ENCODE measurements at regions not wholly inside any gene's neighbourhood (a gene's known extent, or its start where the extent isn't known, plus 50 kb on each side); places are given as distances from the start of the nearest gene placed in this dataset.
"Not testable (repeated sequence)": the region's sequence is repeated elsewhere in the genome, so short reads cannot be mapped to it uniquely, and the experiment has no call there.

- Mint-ChIP-seq H3K4me3 (no peak overlapping the region), H3K27ac (no peak overlapping the region)
- CTCF ChIA-PET: interaction anchor here (1.2 to 1.3 kb wide), 2 partner anchors 14 to 34 kb away, joined by 3 read pairs; no protein-coding TSS in a partner anchor
Observed at GRCh38 chr3:177352424-177352823, 155.1 kb upstream of the TBL1XR1 start.

GRCh38 chr3:177353140-177353539 is 155.9 kb upstream of the TBL1XR1 start:
- no peaks in the 10 kb centered on the region for H3K9me3 Mint-ChIP-seq (ENCODE audit: insufficient read depth)
- H3K27ac Mint-ChIP-seq: no peak overlapping the region
- ChIA-PET POLR2A (no interaction called here), CTCF (interaction anchor here (1.2 to 1.3 kb wide), 2 partner anchors 15 to 33 kb away, joined by 3 read pairs; no protein-coding TSS in a partner anchor)
- H3K27me3 Mint-ChIP-seq (ENCODE audit: low read depth): no peaks in the 10 kb centered on the region
- peaks cover 25% of the 10 kb centered on the region for H3K4me1 Mint-ChIP-seq (ENCODE audit: low read depth)
- H3K4me3 Mint-ChIP-seq: no peak overlapping the region
- no peaks in the 10 kb centered on the region for H3K36me3 Mint-ChIP-seq (ENCODE audit: low read depth)
- ATAC-seq (no peak), DNase-seq (no peak)

More at GRCh38 chr3:177352424-177352823, 155.1 kb upstream of the TBL1XR1 start:
- POLR2A ChIA-PET: no interaction called here
- H3K9me3 Mint-ChIP-seq (ENCODE audit: insufficient read depth): no peaks in the 10 kb centered on the region
- H3K4me1 Mint-ChIP-seq (ENCODE audit: low read depth): peaks cover 23% of the 10 kb centered on the region
- DNase-seq: no peak
- no peaks in the 10 kb centered on the region for H3K36me3 Mint-ChIP-seq (ENCODE audit: low read depth)
- no peak for ATAC-seq
- no peaks in the 10 kb centered on the region for H3K27me3 Mint-ChIP-seq (ENCODE audit: low read depth)

GRCh38 chr3:177353879-177354278 is 156.6 kb upstream of the TBL1XR1 start:
- H3K4me1 Mint-ChIP-seq (ENCODE audit: low read depth): peaks cover 32% of the 10 kb centered on the region
- CTCF ChIA-PET; ATAC-seq; H3K4me3 Mint-ChIP-seq; DNase-seq; H3K27me3 Mint-ChIP-seq (ENCODE audit: low read depth); H3K27ac Mint-ChIP-seq; POLR2A ChIA-PET; H3K9me3 Mint-ChIP-seq (ENCODE audit: insufficient read depth); H3K36me3 Mint-ChIP-seq (ENCODE audit: low read depth): not testable (repeated sequence)

DNA sequence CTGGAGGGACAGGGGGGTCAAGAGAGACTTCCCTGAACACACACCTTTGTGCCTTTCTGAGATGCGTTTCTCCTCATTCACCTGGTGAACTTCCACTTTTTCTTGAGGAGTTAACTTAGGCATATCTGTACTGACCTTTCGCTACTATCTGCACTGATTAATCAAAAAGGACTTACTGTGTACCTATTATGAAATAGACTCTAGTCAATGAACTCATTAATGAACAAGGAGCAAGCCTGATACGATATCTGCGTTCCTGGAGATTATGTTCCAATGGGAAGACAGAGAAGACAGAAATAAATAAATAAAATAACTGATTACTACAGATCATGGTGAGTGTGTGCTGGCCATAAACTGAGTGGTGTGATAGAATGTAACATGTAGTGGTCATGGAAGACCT is 157.2 kb upstream of the TBL1XR1 start:
- no peak overlapping the region for H3K4me3 Mint-ChIP-seq
- H3K36me3 Mint-ChIP-seq (ENCODE audit: low read depth): no peaks in the 10 kb centered on the region
- H3K4me1 Mint-ChIP-seq (ENCODE audit: low read depth): peaks cover 38% of the 10 kb centered on the region
- ATAC-seq (no peak), DNase-seq (no peak)
- H3K9me3 Mint-ChIP-seq (ENCODE audit: insufficient read depth): no peaks in the 10 kb centered on the region
- H3K27me3 Mint-ChIP-seq (ENCODE audit: low read depth): no peaks in the 10 kb centered on the region
- H3K27ac Mint-ChIP-seq: no peak overlapping the region
- POLR2A ChIA-PET: no interaction called here
- CTCF ChIA-PET: no interaction called here

GRCh38 chr3:177356113-177356512 is 158.8 kb upstream of the TBL1XR1 start:
- CTCF ChIA-PET: interaction anchor here (1.0 to 5.9 kb wide), 3 partner anchors 10 to 324 kb away, joined by 3 to 57 read pairs (median 17); partner anchors contain the start of gene TBL1XR1
- POLR2A ChIA-PET: interaction anchor here (6.3 kb wide), 1 partner anchor 159 kb away, joined by 172 read pairs; the partner anchor contains the start of gene TBL1XR1
- Mint-ChIP-seq H3K27me3 (ENCODE audit: low read depth) (no peaks in the 10 kb centered on the region), H3K9me3 (ENCODE audit: insufficient read depth) (no peaks in the 10 kb centered on the region), H3K27ac (no peak overlapping the region), H3K4me1 (ENCODE audit: low read depth) (peaks cover 46% of the 10 kb centered on the region), H3K4me3 (no peak overlapping the region), H3K36me3 (ENCODE audit: low read depth) (no peaks in the 10 kb centered on the region)
- DNase-seq: no peak
- no peak for ATAC-seq

- DNase-seq (no peak), ATAC-seq (no peak)
- peaks cover 52% of the 10 kb centered on the region for H3K4me1 Mint-ChIP-seq (ENCODE audit: low read depth)
- no peaks in the 10 kb centered on the region for H3K36me3 Mint-ChIP-seq (ENCODE audit: low read depth)
- CTCF ChIA-PET: interaction anchor here (1.0 to 5.9 kb wide), 3 partner anchors 11 to 323 kb away, joined by 3 to 57 read pairs (median 17); partner anchors contain the start of gene TBL1XR1
- POLR2A ChIA-PET: interaction anchor here (0.6 to 6.3 kb wide), 5 partner anchors 11 to 624 kb away, joined by 3 to 172 read pairs (median 5); partner anchors contain the start of gene TBL1XR1
- H3K27ac Mint-ChIP-seq: no peak overlapping the region
- no peak overlapping the region for H3K4me3 Mint-ChIP-seq
- H3K27me3 Mint-ChIP-seq (ENCODE audit: low read depth): no peaks in the 10 kb centered on the region
- H3K9me3 Mint-ChIP-seq (ENCODE audit: insufficient read depth): no peaks in the 10 kb centered on the region
Observed at GRCh38 chr3:177356952-177357351, 159.7 kb upstream of the TBL1XR1 start.

GRCh38 chr3:177357352-177358090 is 160.2 kb upstream of the TBL1XR1 start:
- POLR2A ChIA-PET: interaction anchor here (0.6 to 6.3 kb wide), 5 partner anchors 11 to 624 kb away, joined by 3 to 172 read pairs (median 5); partner anchors contain the start of gene TBL1XR1
- CTCF ChIA-PET: interaction anchor here (1.2 to 5.9 kb wide), 4 partner anchors 11 to 160 kb away, joined by 3 to 57 read pairs (median 10); partner anchors contain the start of gene TBL1XR1
- Mint-ChIP-seq H3K4me1 (ENCODE audit: low read depth) (peaks cover 52% of the 10 kb centered on the region), H3K4me3 (no peak overlapping the region), H3K36me3 (ENCODE audit: low read depth) (no peaks in the 10 kb centered on the region), H3K9me3 (ENCODE audit: insufficient read depth) (no peaks in the 10 kb centered on the region), H3K27me3 (ENCODE audit: low read depth) (no peaks in the 10 kb centered on the region), H3K27ac (peak overlapping the region; percentile 95)
- ATAC-seq: no peak
- no peak for DNase-seq

DNA sequence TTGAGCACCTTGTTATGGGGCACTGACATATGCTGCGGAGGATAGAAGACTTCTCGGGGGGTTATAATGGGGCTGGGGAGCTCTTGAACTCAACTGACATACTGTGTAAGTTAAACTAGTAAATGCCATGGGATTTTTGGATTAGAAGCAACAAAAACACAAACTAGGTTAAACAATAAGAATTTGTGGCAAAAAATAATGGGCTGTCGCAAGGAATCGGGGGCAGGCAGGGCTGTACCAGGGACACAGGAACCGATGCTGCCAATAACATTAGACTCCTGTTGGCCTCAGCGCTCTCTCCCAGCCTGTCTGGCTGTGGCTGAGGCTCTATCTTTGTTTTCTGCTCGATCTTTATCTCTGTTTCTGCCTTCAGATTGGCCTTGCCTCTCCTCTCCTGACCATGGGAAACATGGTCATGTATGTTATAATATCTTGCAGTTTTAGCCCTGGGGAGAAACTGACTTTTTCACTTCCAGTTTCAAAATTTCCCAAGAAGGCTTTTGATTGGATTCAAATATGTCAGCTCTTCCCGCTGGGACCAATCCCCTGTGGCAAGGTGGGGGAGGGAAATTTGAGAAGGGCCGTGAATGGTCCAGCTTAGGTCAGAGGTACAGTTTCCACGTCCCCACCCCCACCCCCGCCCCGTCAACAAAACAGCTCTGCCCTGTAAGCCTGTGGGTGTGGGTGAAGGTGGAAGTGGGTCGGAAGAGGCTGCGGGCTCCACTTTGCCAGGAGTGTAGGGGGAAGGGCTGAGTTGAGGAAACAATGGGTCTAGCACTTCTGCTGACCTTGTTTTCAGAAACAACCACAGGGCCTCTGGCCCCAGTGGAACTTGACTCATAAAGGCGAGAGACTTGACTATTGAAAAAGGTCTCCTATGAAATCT is 161.1 kb upstream of the TBL1XR1 start:
- POLR2A ChIA-PET: interaction anchor here (0.9 to 6.3 kb wide), 9 partner anchors 12 to 162 kb away, joined by 3 to 172 read pairs (median 6); partner anchors contain the start of gene TBL1XR1
- Mint-ChIP-seq H3K4me3 (peak overlapping the region; percentile 71), H3K36me3 (ENCODE audit: low read depth) (no peaks in the 10 kb centered on the region), H3K9me3 (ENCODE audit: insufficient read depth) (no peaks in the 10 kb centered on the region), H3K27ac (peak overlapping the region; percentile 95), H3K4me1 (ENCODE audit: low read depth) (peaks cover 52% of the 10 kb centered on the region), H3K27me3 (ENCODE audit: low read depth) (no peaks in the 10 kb centered on the region)
- peak; percentile 45 for ATAC-seq
- CTCF ChIA-PET: interaction anchor here (1.2 to 5.9 kb wide), 7 partner anchors 12 to 307 kb away, joined by 3 to 57 read pairs (median 11); partner anchors contain the start of gene TBL1XR1
- DNase-seq: peak; percentile 74

DNA sequence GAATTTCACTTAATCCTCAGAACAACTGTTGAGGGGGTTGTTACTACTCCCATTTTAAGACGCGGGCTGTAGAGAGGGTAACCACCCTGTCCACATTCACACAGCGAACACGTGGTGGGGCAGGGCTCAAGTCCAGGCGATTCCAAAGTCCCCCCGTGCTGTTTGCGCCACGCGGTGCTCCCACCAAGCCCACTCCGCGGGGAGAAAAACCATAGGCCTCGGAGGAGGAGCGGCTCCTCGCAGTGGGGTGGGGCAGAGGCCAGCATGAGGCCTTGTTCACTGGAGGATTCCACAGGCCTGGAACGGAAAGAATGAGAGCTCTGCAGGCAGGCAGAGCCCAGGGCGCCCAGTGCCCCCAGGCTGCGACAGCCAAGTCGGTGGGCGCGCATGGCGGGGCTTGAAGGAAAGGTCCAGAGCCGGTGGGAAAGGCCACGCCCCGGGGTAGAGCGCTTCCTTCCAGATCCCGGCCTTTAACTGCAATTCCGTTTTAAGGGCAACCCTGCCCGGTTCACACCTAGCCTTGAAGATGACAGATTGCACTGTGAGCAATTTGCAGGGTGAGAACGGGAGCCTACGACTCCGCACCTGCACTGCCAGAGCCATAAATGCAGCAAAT is 161.8 kb upstream of the TBL1XR1 start:
- peak overlapping the region; percentile 71 for H3K4me3 Mint-ChIP-seq
- ChIA-PET CTCF (interaction anchor here (0.9 to 5.9 kb wide), 10 partner anchors 13 to 308 kb away, joined by 3 to 57 read pairs (median 6); partner anchors contain the start of gene TBL1XR1), POLR2A (interaction anchor here (0.7 to 6.3 kb wide), 20 partner anchors 9 to 1903 kb away, joined by 3 to 172 read pairs (median 4); partner anchors contain the start of gene TBL1XR1)
- ATAC-seq: peak; percentile 42
- no peaks in the 10 kb centered on the region for H3K36me3 Mint-ChIP-seq (ENCODE audit: low read depth)
- peak; percentile 55 for DNase-seq
- H3K27me3 Mint-ChIP-seq (ENCODE audit: low read depth): no peaks in the 10 kb centered on the region
- no peaks in the 10 kb centered on the region for H3K9me3 Mint-ChIP-seq (ENCODE audit: insufficient read depth)
- H3K4me1 Mint-ChIP-seq (ENCODE audit: low read depth): peaks cover 52% of the 10 kb centered on the region
- H3K27ac Mint-ChIP-seq: peak overlapping the region; percentile 95

GRCh38 chr3:177359593-177360357 is 162.5 kb upstream of the TBL1XR1 start:
- H3K27me3 Mint-ChIP-seq (ENCODE audit: low read depth): no peaks in the 10 kb centered on the region
- no peaks in the 10 kb centered on the region for H3K36me3 Mint-ChIP-seq (ENCODE audit: low read depth)
- H3K27ac Mint-ChIP-seq: peak overlapping the region; percentile 95
- ChIA-PET POLR2A (interaction anchor here (0.6 to 6.3 kb wide), 26 partner anchors 10 to 1902 kb away, joined by 3 to 172 read pairs (median 4); partner anchors contain the start of gene TBL1XR1), CTCF (interaction anchor here (0.6 to 5.9 kb wide), 12 partner anchors 14 to 318 kb away, joined by 3 to 57 read pairs (median 4); partner anchors contain the start of gene TBL1XR1)
- peak; percentile 85 for ATAC-seq
- H3K4me1 Mint-ChIP-seq (ENCODE audit: low read depth): peaks cover 52% of the 10 kb centered on the region
- H3K4me3 Mint-ChIP-seq: peak overlapping the region; percentile 71
- peak; percentile 95 for DNase-seq
- H3K9me3 Mint-ChIP-seq (ENCODE audit: insufficient read depth): no peaks in the 10 kb centered on the region
